ENCODE measurements at regions not wholly inside any gene's neighbourhood (a gene's known extent, or its start where the extent isn't known, plus 50 kb on each side); places are given as distances from the start of the nearest gene placed in this dataset.

DNA sequence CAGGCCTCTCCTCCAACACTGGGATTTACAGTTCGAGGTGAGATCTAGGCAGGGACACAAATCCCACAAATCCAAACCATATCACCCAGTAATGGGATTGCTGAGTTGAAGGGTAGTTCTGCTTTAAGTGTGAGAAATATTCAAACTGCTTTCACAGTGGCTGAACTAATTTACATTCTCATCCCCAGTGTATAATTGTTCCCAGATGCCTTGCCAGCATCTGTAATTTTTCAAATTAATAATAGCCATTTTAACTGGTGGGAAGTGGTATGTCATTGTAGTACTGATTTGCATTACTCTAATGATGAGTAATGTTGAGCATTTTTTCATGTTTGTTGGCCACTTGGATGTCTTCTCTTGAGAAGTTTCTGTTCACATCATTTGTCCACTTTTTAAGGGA lies 592.8 kb upstream of the GRM3 start:
- Histone ChIP-seq H2AK5ac (ENCODE audit: low read depth, low read length) (no peak overlapping the region), H3K4me3 (ENCODE audit: extremely low read depth in 1 of 4, insufficient read depth in 2 of 4, low read depth in 3 of 4, low read length in 4 of 4) (no peak overlapping the region), H3K79me2 (ENCODE audit: control insufficient read depth in 1 of 2, insufficient read depth in 2 of 2, low read length in 2 of 2) (no peaks in the 10 kb centered on the region), H2AFZ (ENCODE audit: low read length) (no peak overlapping the region), H3K23ac (ENCODE audit: insufficient read length) (no peak overlapping the region), H3K23me2 (ENCODE audit: low read depth, low read length) (no peaks in the 10 kb centered on the region), H3K14ac (ENCODE audit: insufficient read length) (no peak overlapping the region), H3K36me3 (ENCODE audit: control insufficient read depth in 2 of 4, insufficient read depth in 4 of 4, low read length in 3 of 4) (no peaks in the 10 kb centered on the region), H3K18ac (ENCODE audit: extremely low read depth, low read length) (no peak overlapping the region), H3K27ac (ENCODE audit: low read depth, low read length) (no peak overlapping the region), H4K8ac (ENCODE audit: extremely low read depth, insufficient read depth, low read length) (no peak overlapping the region), H3K79me1 (ENCODE audit: low read depth, low read length) (no peaks in the 10 kb centered on the region), H4K5ac (ENCODE audit: insufficient read length, low read depth, low read length) (no peak overlapping the region), H3K4ac (replicated peaks; ENCODE audit: insufficient read length, low read depth, low read length) (no peak overlapping the region), H4K91ac (replicated peaks; ENCODE audit: insufficient read length, low read length) (no peak overlapping the region), H3K9me3 (ENCODE audit: insufficient read depth in 2 of 2, low read depth in 1 of 2, low read length in 1 of 2) (no peaks in the 10 kb centered on the region), H2BK5ac (ENCODE audit: low read depth, low read length) (no peak overlapping the region), H4K20me1 (replicated peaks in 1 of 2; ENCODE audit: control insufficient read depth in 1 of 2, insufficient read depth in 2 of 2, low read length in 2 of 2) (no peaks in the 10 kb centered on the region), H3K4me1 (replicated peaks in 1 of 4; ENCODE audit: control insufficient read depth in 3 of 4, insufficient read depth in 4 of 4, low read length in 3 of 4) (no peaks in the 10 kb centered on the region), H3K9ac (replicated peaks in 1 of 4; ENCODE audit: extremely low read depth in 1 of 4, low read depth in 3 of 4, low read length in 3 of 4) (no peak overlapping the region), H2BK12ac (ENCODE audit: low read depth, low read length) (no peak overlapping the region), H2BK120ac (replicated peaks; ENCODE audit: low read depth, low read length) (no peak overlapping the region), H3K27me3 (replicated peaks in 1 of 4; ENCODE audit: control insufficient read depth in 3 of 4, extremely low read depth in 1 of 4, insufficient read depth in 3 of 4, low read length in 3 of 4) (no peaks in the 10 kb centered on the region), H3K4me2 (ENCODE audit: insufficient read depth in 1 of 2, low read depth in 2 of 2, low read length in 2 of 2) (no peak overlapping the region), H3K56ac (replicated peaks; ENCODE audit: insufficient read length, low read depth, low read length) (no peak overlapping the region), H2BK20ac (ENCODE audit: low read length) (no peak overlapping the region), H2BK15ac (ENCODE audit: low read length) (no peak overlapping the region)
- ChIA-PET CTCF (ENCODE audit: partially characterized antibody) (no interaction called here), POLR2A (ENCODE audit: partially characterized antibody) (no interaction called here)
- 90% methylated on average over 1 of the region's 1 CpG; no CpG with 5 or more reads in 1 of the 2 experiments for WGBS, 2 experiments (ENCODE audit: extremely low coverage in 1 of 2, insufficient coverage in 1 of 2, insufficient read length in 1 of 2, insufficient replicate concordance in 2 of 2, low coverage in 1 of 2, low lambda C conversion rate in 2 of 2, missing lambda C conversion rate in 1 of 2)
- FAIRE-seq (no peak), DNase-seq (ENCODE audit: low read depth in 1 of 2, low spot score in 2 of 2) (no peak)
- TF ChIP-seq SIN3A (conservative IDR thresholded peaks at IDR 0.05 in 1 of 2, IDR thresholded peaks at IDR 0.05 in 1 of 2; ENCODE audit: low read depth in 1 of 2, low read length in 2 of 2) (no peak), SIRT6 (IDR thresholded peaks at IDR 0.05; ENCODE audit: low read length) (no peak), KDM5A (IDR thresholded peaks at IDR 0.05; ENCODE audit: low read length) (no peak), CBX8 (IDR thresholded peaks at IDR 0.05; ENCODE audit: borderline replicate concordance, low read depth, low read length) (no peak), SP1 (IDR thresholded peaks at IDR 0.05; ENCODE audit: low read depth, low read length) (no peak), SP2 (IDR thresholded peaks at IDR 0.05; ENCODE audit: low read length) (no peak), SAP30 (IDR thresholded peaks at IDR 0.05; ENCODE audit: insufficient read depth, insufficient replicate concordance, low read length) (no peak), POLR2A (IDR thresholded peaks at IDR 0.05; ENCODE audit: control extremely low read depth in 1 of 2, low read depth in 2 of 2, low read length in 2 of 2) (no peak), RNF2 (IDR thresholded peaks at IDR 0.05; ENCODE audit: borderline replicate concordance, low read depth, low read length, missing control alignments, poor library complexity, severe bottlenecking) (no peak), MAFK (IDR thresholded peaks at IDR 0.05; ENCODE audit: low read depth, low read length) (no peak), EGR1 (IDR thresholded peaks at IDR 0.05; ENCODE audit: borderline replicate concordance, low read depth, low read length) (no peak)
- TF ChIP-seq, protein P1, sequence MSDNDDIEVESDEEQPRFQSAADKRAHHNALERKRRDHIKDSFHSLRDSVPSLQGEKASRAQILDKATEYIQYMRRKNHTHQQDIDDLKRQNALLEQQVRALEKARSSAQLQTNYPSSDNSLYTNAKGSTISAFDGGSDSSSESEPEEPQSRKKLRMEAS (IDR thresholded peaks at IDR 0.05), result no peak
- TF ChIP-seq, protein P2, sequence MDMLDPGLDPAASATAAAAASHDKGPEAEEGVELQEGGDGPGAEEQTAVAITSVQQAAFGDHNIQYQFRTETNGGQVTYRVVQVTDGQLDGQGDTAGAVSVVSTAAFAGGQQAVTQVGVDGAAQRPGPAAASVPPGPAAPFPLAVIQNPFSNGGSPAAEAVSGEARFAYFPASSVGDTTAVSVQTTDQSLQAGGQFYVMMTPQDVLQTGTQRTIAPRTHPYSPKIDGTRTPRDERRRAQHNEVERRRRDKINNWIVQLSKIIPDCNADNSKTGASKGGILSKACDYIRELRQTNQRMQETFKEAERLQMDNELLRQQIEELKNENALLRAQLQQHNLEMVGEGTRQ (IDR thresholded peaks at IDR 0.05; ENCODE audit: low read length), result no peak

All from H1 (cell line).